Liver (tissue), 8 donors: ENCODE measurements at regions not wholly inside any gene's neighbourhood (a gene's known extent, or its start where the extent isn't known, plus 50 kb on each side); places are given as distances from the start of the nearest gene placed in this dataset.

Experiments
- DNase-seq: peaks from one replicate; pipeline ENCODE4 v3.0.0-alpha.2; 2017; ENCODE audit warnings: low spot score
- H3K27ac ChIP-seq, 2 donors: one replicate each; pipeline ENCODE4 v1.7.0; 2013; ENCODE audit warnings: inconsistent platforms in 2 of 2, low read length in 2 of 2, control low read depth in 1 of 2, low read depth in 1 of 2, mild to moderate bottlenecking in 1 of 2
- H3K27me3 ChIP-seq, 4 donors: one replicate each; pipeline versions ENCODE4 v1.6.1 to v1.7.0; 2013; ENCODE audit warnings: low read length in 3 of 4, inconsistent platforms in 1 of 4, mild to moderate bottlenecking in 1 of 4, moderate library complexity in 1 of 4; ENCODE audit not compliant: control insufficient read depth in 4 of 4, insufficient read depth in 4 of 4
- H3K36me3 ChIP-seq, 4 donors: one replicate each; pipeline versions ENCODE4 v1.6.1 to v1.7.0; 2013; ENCODE audit warnings: low read length in 3 of 4, mild to moderate bottlenecking in 3 of 4, low read depth in 1 of 4, moderate library complexity in 1 of 4; ENCODE audit not compliant: control insufficient read depth in 4 of 4, insufficient read depth in 3 of 4
- H3K4me1 ChIP-seq, 4 donors: one replicate each; pipeline versions ENCODE4 v1.6.1 to v1.7.0; 2013; ENCODE audit warnings: low read length in 3 of 4, mild to moderate bottlenecking in 3 of 4, moderate library complexity in 1 of 4; ENCODE audit not compliant: control insufficient read depth in 4 of 4, insufficient read depth in 4 of 4
- H3K4me3 ChIP-seq, 3 donors: one replicate each; pipeline versions ENCODE4 v1.6.1 to v1.7.0; 2013; ENCODE audit warnings: low read length in 3 of 3, control low read depth in 1 of 3, low read depth in 1 of 3, mild to moderate bottlenecking in 1 of 3
- H3K9ac ChIP-seq, 2 donors: one replicate each; pipeline ENCODE4 v1.7.0; 2013; ENCODE audit warnings: low read length in 2 of 2, mild to moderate bottlenecking in 2 of 2, moderate library complexity in 2 of 2, control low read depth in 1 of 2, low read depth in 1 of 2
- H3K9me3 ChIP-seq, 4 donors: one replicate each; pipeline versions ENCODE4 v1.6.1 to v1.7.0; 2013; ENCODE audit warnings: low read length in 3 of 4; ENCODE audit not compliant: control insufficient read depth in 4 of 4
- ATF3 ChIP-seq: IDR thresholded peaks from 2 replicates; pipeline ENCODE4 v1.6.1; 2016; ENCODE audit warnings: antibody characterized with exemption
- CTCF ChIP-seq: fragments of 150-350 bp; IDR thresholded peaks from 2 replicates; pipeline ENCODE4 v1.5.1; 2017; ENCODE audit warnings: improper control_type of control experiment, low read depth, low read length; ENCODE audit not compliant: missing input control
- EGR1 ChIP-seq, 2 donors: IDR thresholded peaks; 2 replicates each; pipeline ENCODE4 v1.6.1; 2016 to 2018; ENCODE audit warnings: antibody characterized with exemption in 2 of 2, low read depth in 2 of 2
- FOXA2 ChIP-seq: IDR thresholded peaks from 2 replicates; pipeline ENCODE4 v1.6.1; 2016; ENCODE audit warnings: antibody characterized with exemption
- GABPA ChIP-seq, 2 donors: IDR thresholded peaks in 1 of 2; conservative IDR thresholded peaks in 1 of 2; 2 replicates each; pipeline ENCODE4 v1.6.1; 2016; ENCODE audit warnings: antibody characterized with exemption in 2 of 2, mild to moderate bottlenecking in 1 of 2, moderate library complexity in 1 of 2
- HNF4A ChIP-seq, 2 donors: conservative IDR thresholded peaks; 2 replicates each; pipeline ENCODE4 v1.6.1; 2016; ENCODE audit warnings: antibody characterized with exemption in 2 of 2, mild to moderate bottlenecking in 2 of 2
- JUND ChIP-seq, 2 donors: IDR thresholded peaks; 2 replicates each; pipeline ENCODE4 v1.6.1; 2016; ENCODE audit warnings: antibody characterized with exemption in 2 of 2
- RAD21 ChIP-seq, 2 donors: IDR thresholded peaks; 2 replicates each; pipeline ENCODE4 v1.6.1; 2016; ENCODE audit warnings: antibody characterized with exemption in 2 of 2, mild to moderate bottlenecking in 2 of 2
- TAF1 ChIP-seq: conservative IDR thresholded peaks from 2 replicates; pipeline ENCODE4 v1.6.1; 2016; ENCODE audit warnings: antibody characterized with exemption, mild to moderate bottlenecking
- YY1 ChIP-seq: IDR thresholded peaks from 2 replicates; pipeline ENCODE4 v1.6.1; 2016; ENCODE audit warnings: antibody characterized with exemption, mild to moderate bottlenecking
- ZBTB33 ChIP-seq: IDR thresholded peaks from 2 replicates; pipeline ENCODE4 v1.6.1; 2016; ENCODE audit warnings: antibody characterized with exemption
- WGBS: extraction: QIAGEN DNeasy Blood & Tissue Kit; methylation state at CpG from one replicate; pipeline ENCODE4 v1.1.7; 2013; 5-methylcytosine and 5-hydroxymethylcytosine counted together
- TF ChIP-seq, protein P1 (sequence below): IDR thresholded peaks from 2 replicates; pipeline ENCODE4 v1.6.1; 2016; ENCODE audit warnings: antibody characterized with exemption, mild to moderate bottlenecking
- donor health status: healthy.
- donor health status: healthy.
- donor health status: healthy.
- donor health status: healthy.
- donor health status: healthy.

DNA sequence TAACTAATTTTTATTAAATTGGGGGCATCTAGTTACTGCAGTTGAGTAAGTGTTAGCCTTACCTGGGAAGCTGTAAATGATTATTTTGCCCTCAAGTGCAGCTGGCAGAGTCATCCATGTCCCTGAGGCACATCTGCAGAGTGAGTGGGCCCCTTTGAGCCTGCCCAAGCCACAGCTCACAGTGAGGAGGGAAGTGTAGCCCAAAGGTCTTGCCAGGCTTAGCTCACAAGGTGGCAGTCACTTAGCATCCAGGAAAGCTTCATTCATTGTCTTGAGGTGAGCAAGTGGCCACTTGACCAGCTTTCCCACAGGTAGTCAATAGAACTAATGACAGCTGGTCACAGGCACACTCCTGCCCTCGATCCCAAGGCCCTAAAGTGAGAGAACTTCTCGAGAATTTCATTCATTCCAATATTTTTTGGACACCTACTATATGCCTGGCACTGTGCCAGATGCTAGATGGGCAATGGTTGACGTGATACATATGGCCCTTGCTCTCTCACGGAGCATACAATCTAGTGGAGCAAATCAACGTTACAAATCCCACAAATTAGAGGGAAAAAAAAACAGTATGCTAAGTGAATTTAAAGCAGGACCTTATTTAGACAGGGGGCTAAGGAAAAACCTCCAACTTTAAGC, 163.3 kb upstream of the IL12A start:
- no peak overlapping the region for H3K4me3 ChIP-seq
- WGBS = 81% methylated on average over 5 of the region's 5 CpGs
- H3K9me3 ChIP-seq = no peaks in the 10 kb centered on the region
- no peaks in the 10 kb centered on the region for H3K36me3 ChIP-seq
- H3K4me1 ChIP-seq = peaks cover 2 to 16% (median 15%) of the 10 kb centered on the region in 4 donors
- TF ChIP-seq ZBTB33 (no peak), FOXA2 (no peak), GABPA (IDR thresholded peaks at IDR 0.05 in 1 of 2, conservative IDR thresholded peaks at IDR 0.05 in 1 of 2) (no peak), EGR1 (IDR thresholded peaks at IDR 0.05; ENCODE audit: low read depth in 2 of 2) (no peak), HNF4A (conservative IDR thresholded peaks at IDR 0.05) (no peak), YY1 (no peak), JUND (IDR thresholded peaks at IDR 0.05) (no peak)
- TF ChIP-seq, protein P1, sequence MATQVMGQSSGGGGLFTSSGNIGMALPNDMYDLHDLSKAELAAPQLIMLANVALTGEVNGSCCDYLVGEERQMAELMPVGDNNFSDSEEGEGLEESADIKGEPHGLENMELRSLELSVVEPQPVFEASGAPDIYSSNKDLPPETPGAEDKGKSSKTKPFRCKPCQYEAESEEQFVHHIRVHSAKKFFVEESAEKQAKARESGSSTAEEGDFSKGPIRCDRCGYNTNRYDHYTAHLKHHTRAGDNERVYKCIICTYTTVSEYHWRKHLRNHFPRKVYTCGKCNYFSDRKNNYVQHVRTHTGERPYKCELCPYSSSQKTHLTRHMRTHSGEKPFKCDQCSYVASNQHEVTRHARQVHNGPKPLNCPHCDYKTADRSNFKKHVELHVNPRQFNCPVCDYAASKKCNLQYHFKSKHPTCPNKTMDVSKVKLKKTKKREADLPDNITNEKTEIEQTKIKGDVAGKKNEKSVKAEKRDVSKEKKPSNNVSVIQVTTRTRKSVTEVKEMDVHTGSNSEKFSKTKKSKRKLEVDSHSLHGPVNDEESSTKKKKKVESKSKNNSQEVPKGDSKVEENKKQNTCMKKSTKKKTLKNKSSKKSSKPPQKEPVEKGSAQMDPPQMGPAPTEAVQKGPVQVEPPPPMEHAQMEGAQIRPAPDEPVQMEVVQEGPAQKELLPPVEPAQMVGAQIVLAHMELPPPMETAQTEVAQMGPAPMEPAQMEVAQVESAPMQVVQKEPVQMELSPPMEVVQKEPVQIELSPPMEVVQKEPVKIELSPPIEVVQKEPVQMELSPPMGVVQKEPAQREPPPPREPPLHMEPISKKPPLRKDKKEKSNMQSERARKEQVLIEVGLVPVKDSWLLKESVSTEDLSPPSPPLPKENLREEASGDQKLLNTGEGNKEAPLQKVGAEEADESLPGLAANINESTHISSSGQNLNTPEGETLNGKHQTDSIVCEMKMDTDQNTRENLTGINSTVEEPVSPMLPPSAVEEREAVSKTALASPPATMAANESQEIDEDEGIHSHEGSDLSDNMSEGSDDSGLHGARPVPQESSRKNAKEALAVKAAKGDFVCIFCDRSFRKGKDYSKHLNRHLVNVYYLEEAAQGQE = no peak
- DNase-seq = no peak
- H3K27ac ChIP-seq = no peak overlapping the region
- H3K9ac ChIP-seq = no peak overlapping the region
- no peaks in the 10 kb centered on the region for H3K27me3 ChIP-seq

DNA sequence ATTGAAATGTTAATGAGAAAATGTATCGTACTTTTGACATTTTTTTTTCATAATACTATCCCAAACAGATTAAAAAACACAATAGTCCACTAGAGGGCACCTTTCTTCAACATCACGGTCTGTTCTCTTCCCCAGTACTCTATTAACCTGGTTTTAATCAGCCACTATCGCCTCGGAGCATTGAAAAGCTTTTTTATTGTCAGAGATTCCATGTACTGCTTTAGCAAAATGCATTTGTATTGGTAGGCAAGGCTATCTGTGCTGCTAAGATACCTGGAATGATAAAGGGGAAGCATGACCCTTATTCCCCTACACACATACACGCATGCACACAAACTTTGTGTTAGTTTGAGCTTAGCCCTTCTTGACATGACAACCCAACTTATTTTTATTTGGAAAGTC, 160.1 kb upstream of the IL12A start:
- Histone ChIP-seq H3K4me3 (no peak overlapping the region), H3K36me3 (no peaks in the 10 kb centered on the region), H3K4me1 (peaks cover 2 to 16% (median 15%) of the 10 kb centered on the region in 4 donors), H3K27me3 (no peaks in the 10 kb centered on the region), H3K9me3 (no peaks in the 10 kb centered on the region), H3K27ac (no peak overlapping the region), H3K9ac (no peak overlapping the region)
- TF ChIP-seq, protein P1 = no peak
- no peak for TF ChIP-seq YY1
- TF ChIP-seq CTCF = peak; percentile 44
- no peak for TF ChIP-seq TAF1
- TF ChIP-seq JUND (IDR thresholded peaks at IDR 0.05) = no peak
- no peak for TF ChIP-seq HNF4A (conservative IDR thresholded peaks at IDR 0.05)
- peak; percentile 69 to 76 for TF ChIP-seq RAD21 (IDR thresholded peaks at IDR 0.05)
- no peak for TF ChIP-seq EGR1 (IDR thresholded peaks at IDR 0.05; ENCODE audit: low read depth in 2 of 2)
- TF ChIP-seq ATF3 = no peak
- DNase-seq = no peak
- 26% methylated on average over 5 of the region's 5 CpGs for WGBS
